HG03175 (cell line): ENCODE measurements at regions not wholly inside any gene's neighbourhood (a gene's known extent, or its start where the extent isn't known, plus 50 kb on each side); places are given as distances from the start of the nearest gene placed in this dataset.

Source experiments
- ATAC-seq: cut with Tn5 transposase; IDR thresholded peaks from one replicate; pipeline ENCODE4 v1.9.1; 2021; ENCODE audit warnings: mild to moderate bottlenecking, moderate library complexity; ENCODE audit not compliant: unreplicated experiment

GRCh38 chr9:95822583-95823431 is 52.7 kb upstream of the ERCC6L2 start:
- peak; percentile 88 for ATAC-seq

- no peak for ATAC-seq
These were observed 53.5 kb upstream of the ERCC6L2 start for GRCh38 chr9:95822015-95822414.

- ATAC-seq: no peak
These were observed 55.4 kb upstream of the ERCC6L2 start for GRCh38 chr9:95820074-95820473.

- no peak for ATAC-seq
These were observed 55.9 kb upstream of the ERCC6L2 start for GRCh38 chr9:95819636-95820035.

GRCh38 chr9:95817205-95817604 is 58.3 kb upstream of the ERCC6L2 start:
- ATAC-seq: no peak

- ATAC-seq: no peak
These were observed 58.8 kb upstream of the ERCC6L2 start for GRCh38 chr9:95816716-95817115.

- ATAC-seq: no peak
These were observed 59.5 kb upstream of the ERCC6L2 start for GRCh38 chr9:95815961-95816360.

- ATAC-seq: no peak
These were observed 60.4 kb upstream of the ERCC6L2 start for GRCh38 chr9:95815133-95815532.

GRCh38 chr9:95813923-95814322 is 61.6 kb upstream of the ERCC6L2 start:
- ATAC-seq: no peak

GRCh38 chr9:95810814-95811213 is 64.7 kb upstream of the ERCC6L2 start:
- no peak for ATAC-seq

GRCh38 chr9:95810133-95810532 is 65.4 kb upstream of the ERCC6L2 start:
- ATAC-seq: no peak

GRCh38 chr9:95809686-95810085 is 65.8 kb upstream of the ERCC6L2 start:
- no peak for ATAC-seq

GRCh38 chr9:95808011-95808410 is 67.5 kb upstream of the ERCC6L2 start:
- no peak for ATAC-seq

- ATAC-seq: no peak
These were observed 68.1 kb upstream of the ERCC6L2 start for GRCh38 chr9:95807326-95807947.

- ATAC-seq: no peak
These were observed 72.3 kb upstream of the ERCC6L2 start for GRCh38 chr9:95803197-95803596.

GRCh38 chr9:95801797-95802196 is 73.7 kb upstream of the ERCC6L2 start:
- no peak for ATAC-seq

- ATAC-seq: no peak
These were observed 79.5 kb upstream of the ERCC6L2 start for GRCh38 chr9:95796029-95796428.

GRCh38 chr9:95793924-95794828 is 81.3 kb upstream of the ERCC6L2 start:
- ATAC-seq: no peak

GRCh38 chr9:95791695-95792094 is 83.8 kb upstream of the ERCC6L2 start:
- ATAC-seq: no peak

- no peak for ATAC-seq
These were observed 84.2 kb upstream of the ERCC6L2 start for GRCh38 chr9:95791286-95791685.

GRCh38 chr9:95788521-95788991 is 86.9 kb upstream of the ERCC6L2 start:
- ATAC-seq: no peak
